Stimulated activated CD8-positive, alpha-beta memory T cell treated with anti-CD3 and anti-CD28 coated beads, Interleukin-2, amount 100 ng/mL, for 1 hour (primary cell): ENCODE measurements at regions not wholly inside any gene's neighbourhood (a gene's known extent, or its start where the extent isn't known, plus 50 kb on each side); places are given as distances from the start of the nearest gene placed in this dataset.
"Not testable (repeated sequence)": the region's sequence is repeated elsewhere in the genome, so short reads cannot be mapped to it uniquely, and the experiment has no call there.

Experiments used
- DNase-seq, 2 donors: peaks; one replicate each; pipeline ENCODE4 v3.0.0-alpha.2; 2020; ENCODE audit warnings: low read depth in 2 of 2

- not testable (repeated sequence) for DNase-seq
Measured at GRCh38 chr17:15860774-15861173, 84.2 kb upstream of the ADORA2B start.

GRCh38 chr17:15864061-15864460 is 80.9 kb upstream of the ADORA2B start:
- not testable (repeated sequence) for DNase-seq

GRCh38 chr17:15864472-15864871 is 80.5 kb upstream of the ADORA2B start:
- not testable (repeated sequence) for DNase-seq

GRCh38 chr17:15866015-15866414 is 78.9 kb upstream of the ADORA2B start:
- DNase-seq: not testable (repeated sequence)

GRCh38 chr17:15867331-15867730 is 77.6 kb upstream of the ADORA2B start:
- not testable (repeated sequence) for DNase-seq

- DNase-seq: not testable (repeated sequence)
Measured at GRCh38 chr17:15869868-15870267, 75.1 kb upstream of the ADORA2B start.

- not testable (repeated sequence) for DNase-seq
Measured at GRCh38 chr17:15872677-15873076, 72.3 kb upstream of the ADORA2B start.

- not testable (repeated sequence) for DNase-seq
Measured at GRCh38 chr17:15877882-15878500, 66.9 kb upstream of the ADORA2B start.

- DNase-seq: no peak
Measured at GRCh38 chr17:15882058-15882720, 62.7 kb upstream of the ADORA2B start.

- no peak for DNase-seq
Measured at GRCh38 chr17:15882777-15883176, 62.2 kb upstream of the ADORA2B start.

GRCh38 chr17:15883617-15884111 is 61.3 kb upstream of the ADORA2B start:
- DNase-seq: no peak

- no peak for DNase-seq
Measured at GRCh38 chr17:15884731-15885130, 60.2 kb upstream of the ADORA2B start.

GRCh38 chr17:15885770-15886169 is 59.2 kb upstream of the ADORA2B start:
- DNase-seq: no peak

GRCh38 chr17:15886221-15886620 is 58.7 kb upstream of the ADORA2B start:
- DNase-seq: no peak

GRCh38 chr17:15886804-15887203 is 58.1 kb upstream of the ADORA2B start:
- no peak for DNase-seq

GRCh38 chr17:15888436-15888835 is 56.5 kb upstream of the ADORA2B start:
- no peak for DNase-seq

GRCh38 chr17:15890279-15890892 is 54.5 kb upstream of the ADORA2B start:
- DNase-seq: no peak

GRCh38 chr17:15891318-15891717 is 53.6 kb upstream of the ADORA2B start:
- no peak for DNase-seq

- DNase-seq: no peak
Measured at GRCh38 chr17:15892244-15892643, 52.7 kb upstream of the ADORA2B start.

- no peak for DNase-seq
Measured at GRCh38 chr17:15892731-15893657, 51.9 kb upstream of the ADORA2B start.

GRCh38 chr17:15893658-15894024 is 51.3 kb upstream of the ADORA2B start:
- no peak for DNase-seq

GRCh38 chr17:15894258-15894657 is 50.7 kb upstream of the ADORA2B start:
- no peak for DNase-seq
